NB4 (cell line): ENCODE measurements at regions not wholly inside any gene's neighbourhood (a gene's known extent, or its start where the extent isn't known, plus 50 kb on each side); places are given as distances from the start of the nearest gene placed in this dataset.

Source experiments
- CTCF ChIP-seq: IDR thresholded peaks from one replicate; pipeline ENCODE4 v1.5.1; 2012; ENCODE audit warnings: low read depth, low read length
- POLR2A ChIP-seq: IDR thresholded peaks from 2 replicates; pipeline ENCODE4 v1.6.1; 2011; ENCODE audit warnings: mild to moderate bottlenecking; ENCODE audit not compliant: insufficient read length; ENCODE audit errors: extremely low read depth

- TF ChIP-seq POLR2A (no peak), CTCF (no peak)
Measured at GRCh38 chr11:23725752-23726151, 771.1 kb upstream of the LUZP2 start.
